ENCODE measurements at regions not wholly inside any gene's neighbourhood (a gene's known extent, or its start where the extent isn't known, plus 50 kb on each side); places are given as distances from the start of the nearest gene placed in this dataset.
A peak's percentile ranks its signal among the peaks of the same experiment; 100 is the strongest.

GRCh38 chr9:129327552-129328328 is 149.7 kb upstream of the IER5L start:
- DNase-seq (ENCODE audit: low read depth): no peak

- DNase-seq (ENCODE audit: low read depth): no peak
Observed at GRCh38 chr9:129326061-129327005, 148.3 kb upstream of the IER5L start.

GRCh38 chr9:129324808-129325502 is 146.9 kb upstream of the IER5L start:
- DNase-seq (ENCODE audit: low read depth): no peak

- no peak for DNase-seq (ENCODE audit: low read depth)
Observed at GRCh38 chr9:129323999-129324553, 146.0 kb upstream of the IER5L start.

GRCh38 chr9:129323376-129323998 is 145.4 kb upstream of the IER5L start:
- no peak for DNase-seq (ENCODE audit: low read depth)

GRCh38 chr9:129322641-129323375 is 144.7 kb upstream of the IER5L start:
- no peak for DNase-seq (ENCODE audit: low read depth)

- DNase-seq (ENCODE audit: low read depth): no peak
Observed at GRCh38 chr9:129322022-129322621, 144.1 kb upstream of the IER5L start.

- no peak for DNase-seq (ENCODE audit: low read depth)
Observed at GRCh38 chr9:129321286-129322021, 143.4 kb upstream of the IER5L start.

- DNase-seq (ENCODE audit: low read depth): peak; percentile 12
Observed at GRCh38 chr9:129320575-129321285, 142.7 kb upstream of the IER5L start.

- DNase-seq (ENCODE audit: low read depth): no peak
Observed at GRCh38 chr9:129319938-129320481, 141.9 kb upstream of the IER5L start.

- DNase-seq (ENCODE audit: low read depth): no peak
Observed at GRCh38 chr9:129319076-129319937, 141.2 kb upstream of the IER5L start.

GRCh38 chr9:129318121-129319075 is 140.3 kb upstream of the IER5L start:
- DNase-seq (ENCODE audit: low read depth): no peak

GRCh38 chr9:129317179-129318011 is 139.3 kb upstream of the IER5L start:
- no peak for DNase-seq (ENCODE audit: low read depth)

- DNase-seq (ENCODE audit: low read depth): no peak
Observed at GRCh38 chr9:129316281-129317030, 138.4 kb upstream of the IER5L start.

Measured in activated T-helper 1 cell treated with Interleukin-2 at 50 U/mL for 16 hours (primary cell).